Astrocyte (in vitro differentiated cells and primary cell): ENCODE measurements at regions not wholly inside any gene's neighbourhood (a gene's known extent, or its start where the extent isn't known, plus 50 kb on each side); places are given as distances from the start of the nearest gene placed in this dataset.

ENCODE experiments used
- DNase-seq: peaks from one replicate; pipeline ENCODE4 v3.0.0-alpha.2; 2010; ENCODE audit warnings: low read depth
- FAIRE-seq: peaks from 2 replicates; lab custom pipeline; 2011; peaks lifted over from hg19 to GRCh38; lab: Jason Lieb, UNC
- H2AFZ ChIP-seq: 2 replicates; pipeline ENCODE4 v1.6.0; 2012; ENCODE audit warnings: low read depth, low read length, inconsistent platforms
- H3K27ac ChIP-seq: 2 replicates; pipeline ENCODE4 v1.5.1; 2011; ENCODE audit warnings: low read depth, low read length, inconsistent platforms
- H3K27me3 ChIP-seq: 2 replicates; pipeline ENCODE4 v1.6.0; 2011; ENCODE audit warnings: low read length, inconsistent platforms; ENCODE audit not compliant: insufficient read depth
- H3K36me3 ChIP-seq: 2 replicates; pipeline ENCODE4 v1.5.1; 2011; ENCODE audit warnings: low read length, inconsistent platforms; ENCODE audit not compliant: insufficient read depth
- H3K4me1 ChIP-seq: 2 replicates; pipeline ENCODE4 v1.5.1; 2011; ENCODE audit warnings: low read length, inconsistent platforms; ENCODE audit not compliant: insufficient read depth
- H3K4me2 ChIP-seq: 2 replicates; pipeline ENCODE4 v1.6.0; 2012; ENCODE audit warnings: low read length, inconsistent platforms
- H3K4me3 ChIP-seq: 2 replicates; pipeline ENCODE4 v1.5.1; 2011; ENCODE audit warnings: low read depth, mild to moderate bottlenecking, low read length, inconsistent platforms; ENCODE audit not compliant: insufficient read depth
- H3K79me2 ChIP-seq: 2 replicates; pipeline ENCODE4 v1.6.0; 2012; ENCODE audit warnings: mild to moderate bottlenecking, low read length, inconsistent platforms; ENCODE audit not compliant: insufficient read depth
- H3K9ac ChIP-seq: 2 replicates; pipeline ENCODE4 v1.6.0; 2012; ENCODE audit warnings: mild to moderate bottlenecking, low read length, inconsistent platforms
- H3K9me3 ChIP-seq: 2 replicates; pipeline ENCODE4 v1.5.1; 2012; ENCODE audit warnings: low read depth, mild to moderate bottlenecking, low read length, inconsistent platforms; ENCODE audit not compliant: insufficient read depth
- H4K20me1 ChIP-seq: 2 replicates; pipeline ENCODE4 v1.6.0; 2012; ENCODE audit warnings: low read length, inconsistent platforms; ENCODE audit not compliant: insufficient read depth
- H3K27ac Mint-ChIP-seq: one replicate; pipeline ENCODE4 v1.8.0; 2021; ENCODE audit warnings: mild to moderate bottlenecking, mixed read lengths; ENCODE audit not compliant: unreplicated experiment
- H3K27me3 Mint-ChIP-seq: one replicate; pipeline ENCODE4 v1.8.0; 2021; ENCODE audit warnings: low read depth, mixed read lengths; ENCODE audit not compliant: unreplicated experiment
- H3K36me3 Mint-ChIP-seq: one replicate; pipeline ENCODE4 v1.8.0; 2021; ENCODE audit warnings: low read depth, mixed read lengths; ENCODE audit not compliant: unreplicated experiment
- H3K4me1 Mint-ChIP-seq: one replicate; pipeline ENCODE4 v1.8.0; 2021; ENCODE audit warnings: low read depth, mixed read lengths; ENCODE audit not compliant: unreplicated experiment
- H3K4me3 Mint-ChIP-seq: one replicate; pipeline ENCODE4 v1.8.0; 2021; ENCODE audit warnings: mild to moderate bottlenecking, moderate library complexity, mixed read lengths; ENCODE audit not compliant: unreplicated experiment
- H3K9me3 Mint-ChIP-seq: one replicate; pipeline ENCODE4 v1.8.0; 2021; ENCODE audit warnings: mild to moderate bottlenecking, mixed read lengths; ENCODE audit not compliant: unreplicated experiment
- CTCF ChIP-seq: IDR thresholded peaks from 2 replicates; pipeline ENCODE4 v1.5.1; 2011; ENCODE audit warnings: low read depth, mild to moderate bottlenecking, inconsistent platforms, low read length, moderate library complexity; ENCODE audit not compliant: insufficient read depth
- EZH2 ChIP-seq: IDR thresholded peaks from 2 replicates; pipeline ENCODE4 v1.6.1; 2012; ENCODE audit warnings: mild to moderate bottlenecking, low read length, inconsistent platforms; ENCODE audit not compliant: insufficient read depth

- H3K4me1 ChIP-seq, result no peaks in the 10 kb centered on the region
- Mint-ChIP-seq H3K27ac (no peak overlapping the region), H3K36me3 (no peaks in the 10 kb centered on the region), H3K9me3 (peaks cover 19% of the 10 kb centered on the region), H3K27me3 (no peaks in the 10 kb centered on the region), H3K4me3 (no peak overlapping the region), H3K4me1 (no peaks in the 10 kb centered on the region)
- peaks cover 4% of the 10 kb centered on the region for H3K9me3 ChIP-seq
- no peak for FAIRE-seq
- H3K4me2 ChIP-seq, result no peak overlapping the region
- DNase-seq, result no peak
- no peaks in the 10 kb centered on the region for H3K79me2 ChIP-seq
- H3K27me3 ChIP-seq, result no peaks in the 10 kb centered on the region
- H3K9ac ChIP-seq, result no peak overlapping the region
- no peak overlapping the region for H2AFZ ChIP-seq
- TF ChIP-seq EZH2 (no peak), CTCF (no peak)
- no peaks in the 10 kb centered on the region for H4K20me1 ChIP-seq
- no peaks in the 10 kb centered on the region for H3K36me3 ChIP-seq
- H3K4me3 ChIP-seq, result no peak overlapping the region
- no peak overlapping the region for H3K27ac ChIP-seq
Measured at GRCh38 chr14:82067221-82067875, 533.7 kb upstream of the SEL1L start.

GRCh38 chr14:82070040-82070439 lies 536.4 kb upstream of the SEL1L start:
- Histone ChIP-seq H3K4me3 (no peak overlapping the region), H3K4me1 (no peaks in the 10 kb centered on the region), H3K9me3 (peaks cover 4% of the 10 kb centered on the region), H3K27me3 (no peaks in the 10 kb centered on the region), H3K79me2 (no peaks in the 10 kb centered on the region), H3K9ac (no peak overlapping the region), H2AFZ (no peak overlapping the region), H3K36me3 (no peaks in the 10 kb centered on the region), H3K27ac (no peak overlapping the region), H4K20me1 (no peaks in the 10 kb centered on the region), H3K4me2 (no peak overlapping the region)
- TF ChIP-seq CTCF, result no peak
- TF ChIP-seq EZH2, result no peak
- no peaks in the 10 kb centered on the region for H3K36me3 Mint-ChIP-seq
- H3K4me1 Mint-ChIP-seq, result no peaks in the 10 kb centered on the region
- H3K27me3 Mint-ChIP-seq, result no peaks in the 10 kb centered on the region
- no peak overlapping the region for H3K27ac Mint-ChIP-seq
- H3K4me3 Mint-ChIP-seq, result no peak overlapping the region
- no peak for FAIRE-seq
- no peak for DNase-seq
- peaks cover 5% of the 10 kb centered on the region for H3K9me3 Mint-ChIP-seq

- TF ChIP-seq EZH2, result no peak
- TF ChIP-seq CTCF, result no peak
- H3K4me1 ChIP-seq, result no peaks in the 10 kb centered on the region
- no peak overlapping the region for H3K27ac Mint-ChIP-seq
- H3K4me3 Mint-ChIP-seq, result no peak overlapping the region
- no peak for FAIRE-seq
- H3K36me3 ChIP-seq, result no peaks in the 10 kb centered on the region
- no peaks in the 10 kb centered on the region for H3K79me2 ChIP-seq
- no peaks in the 10 kb centered on the region for H3K27me3 Mint-ChIP-seq
- H3K27me3 ChIP-seq, result no peaks in the 10 kb centered on the region
- H4K20me1 ChIP-seq, result no peaks in the 10 kb centered on the region
- H3K4me3 ChIP-seq, result no peak overlapping the region
- H3K36me3 Mint-ChIP-seq, result no peaks in the 10 kb centered on the region
- no peak for DNase-seq
- H3K4me1 Mint-ChIP-seq, result no peaks in the 10 kb centered on the region
- no peak overlapping the region for H2AFZ ChIP-seq
- H3K9me3 ChIP-seq, result peaks cover 7% of the 10 kb centered on the region
- H3K9ac ChIP-seq, result no peak overlapping the region
- H3K9me3 Mint-ChIP-seq, result peaks cover 6% of the 10 kb centered on the region
- no peak overlapping the region for H3K4me2 ChIP-seq
- H3K27ac ChIP-seq, result no peak overlapping the region
Measured at GRCh38 chr14:82070753-82071152, 537.1 kb upstream of the SEL1L start.
